Neuron (in vitro differentiated cells): ENCODE measurements at regions not wholly inside any gene's neighbourhood (a gene's known extent, or its start where the extent isn't known, plus 50 kb on each side); places are given as distances from the start of the nearest gene placed in this dataset.

Source experiments
- H2AFZ ChIP-seq: one replicate; pipeline ENCODE4 v1.6.1; 2013; ENCODE audit warnings: low read depth, mild to moderate bottlenecking, inconsistent platforms, low read length, moderate library complexity
- H3K27me3 ChIP-seq: one replicate; pipeline ENCODE4 v1.6.1; 2013; ENCODE audit warnings: low read length; ENCODE audit not compliant: insufficient read depth
- H3K36me3 ChIP-seq: one replicate; pipeline ENCODE4 v1.6.1; 2013; ENCODE audit warnings: low read length; ENCODE audit not compliant: insufficient read depth
- H3K4me1 ChIP-seq: one replicate; pipeline ENCODE4 v1.6.1; 2013; ENCODE audit warnings: low read length; ENCODE audit not compliant: insufficient read depth
- H3K4me3 ChIP-seq: 2 replicates; pipeline ENCODE4 v1.5.1; 2013; ENCODE audit warnings: mild to moderate bottlenecking, low read length, moderate library complexity
- H3K9me3 ChIP-seq: one replicate; pipeline ENCODE4 v1.6.1; 2013; ENCODE audit warnings: low read length

GRCh38 chr5:173826428-173827350 lies 61.5 kb upstream of the CPEB4 start:
- no peak overlapping the region for H2AFZ ChIP-seq
- H3K4me1 ChIP-seq: no peaks in the 10 kb centered on the region
- no peaks in the 10 kb centered on the region for H3K36me3 ChIP-seq

GRCh38 chr5:173828952-173829351 lies 59.2 kb upstream of the CPEB4 start:
- Histone ChIP-seq H2AFZ (no peak overlapping the region), H3K36me3 (no peaks in the 10 kb centered on the region), H3K4me3 (no peak overlapping the region), H3K4me1 (no peaks in the 10 kb centered on the region), H3K9me3 (no peaks in the 10 kb centered on the region), H3K27me3 (no peaks in the 10 kb centered on the region)

More at GRCh38 chr5:173826428-173827350, 61.5 kb upstream of the CPEB4 start:
- Histone ChIP-seq H3K9me3 (no peaks in the 10 kb centered on the region), H3K27me3 (no peaks in the 10 kb centered on the region), H3K4me3 (no peak overlapping the region)

- Histone ChIP-seq H3K4me3 (no peak overlapping the region), H3K27me3 (no peaks in the 10 kb centered on the region), H3K9me3 (no peaks in the 10 kb centered on the region), H3K4me1 (no peaks in the 10 kb centered on the region), H2AFZ (no peak overlapping the region), H3K36me3 (no peaks in the 10 kb centered on the region)
Measured at GRCh38 chr5:173829826-173830225, 58.3 kb upstream of the CPEB4 start.

GRCh38 chr5:173830421-173830820 lies 57.7 kb upstream of the CPEB4 start:
- H3K4me1 ChIP-seq: no peaks in the 10 kb centered on the region
- no peak overlapping the region for H3K4me3 ChIP-seq
- H3K9me3 ChIP-seq: no peaks in the 10 kb centered on the region
- no peaks in the 10 kb centered on the region for H3K27me3 ChIP-seq
- no peak overlapping the region for H2AFZ ChIP-seq
- no peaks in the 10 kb centered on the region for H3K36me3 ChIP-seq

- Histone ChIP-seq H3K27me3 (no peaks in the 10 kb centered on the region), H3K4me3 (no peak overlapping the region), H3K4me1 (no peaks in the 10 kb centered on the region), H3K36me3 (no peaks in the 10 kb centered on the region), H3K9me3 (no peaks in the 10 kb centered on the region), H2AFZ (no peak overlapping the region)
Measured at GRCh38 chr5:173831196-173831914, 56.8 kb upstream of the CPEB4 start.

- no peaks in the 10 kb centered on the region for H3K9me3 ChIP-seq
- H3K4me1 ChIP-seq: no peaks in the 10 kb centered on the region
- H3K36me3 ChIP-seq: no peaks in the 10 kb centered on the region
- no peak overlapping the region for H2AFZ ChIP-seq
- no peaks in the 10 kb centered on the region for H3K27me3 ChIP-seq
- no peak overlapping the region for H3K4me3 ChIP-seq
Measured at GRCh38 chr5:173832386-173832785, 55.8 kb upstream of the CPEB4 start.

GRCh38 chr5:173833196-173833985 lies 54.8 kb upstream of the CPEB4 start:
- Histone ChIP-seq H3K36me3 (no peaks in the 10 kb centered on the region), H2AFZ (no peak overlapping the region), H3K9me3 (no peaks in the 10 kb centered on the region), H3K27me3 (no peaks in the 10 kb centered on the region), H3K4me3 (no peak overlapping the region), H3K4me1 (no peaks in the 10 kb centered on the region)

GRCh38 chr5:173834071-173834771 lies 53.9 kb upstream of the CPEB4 start:
- H3K4me1 ChIP-seq: no peaks in the 10 kb centered on the region
- H3K9me3 ChIP-seq: no peaks in the 10 kb centered on the region
- no peak overlapping the region for H2AFZ ChIP-seq
- H3K36me3 ChIP-seq: no peaks in the 10 kb centered on the region
- no peak overlapping the region for H3K4me3 ChIP-seq
- H3K27me3 ChIP-seq: no peaks in the 10 kb centered on the region

GRCh38 chr5:173835131-173835530 lies 53.0 kb upstream of the CPEB4 start:
- H3K9me3 ChIP-seq: no peaks in the 10 kb centered on the region
- H3K27me3 ChIP-seq: no peaks in the 10 kb centered on the region
- H3K36me3 ChIP-seq: no peaks in the 10 kb centered on the region
- H2AFZ ChIP-seq: no peak overlapping the region
- H3K4me3 ChIP-seq: no peak overlapping the region
- no peaks in the 10 kb centered on the region for H3K4me1 ChIP-seq

GRCh38 chr5:173835661-173836060 lies 52.5 kb upstream of the CPEB4 start:
- Histone ChIP-seq H3K4me3 (no peak overlapping the region), H3K36me3 (no peaks in the 10 kb centered on the region), H3K4me1 (no peaks in the 10 kb centered on the region), H2AFZ (no peak overlapping the region), H3K9me3 (no peaks in the 10 kb centered on the region), H3K27me3 (no peaks in the 10 kb centered on the region)

GRCh38 chr5:173837654-173838053 lies 50.5 kb upstream of the CPEB4 start:
- H3K27me3 ChIP-seq: no peaks in the 10 kb centered on the region
- no peak overlapping the region for H3K4me3 ChIP-seq
- no peak overlapping the region for H2AFZ ChIP-seq
- H3K9me3 ChIP-seq: no peaks in the 10 kb centered on the region
- no peaks in the 10 kb centered on the region for H3K36me3 ChIP-seq
- no peaks in the 10 kb centered on the region for H3K4me1 ChIP-seq
